Lower leg skin (tissue), 3 donors: ENCODE measurements at regions not wholly inside any gene's neighbourhood (a gene's known extent, or its start where the extent isn't known, plus 50 kb on each side); places are given as distances from the start of the nearest gene placed in this dataset.

ENCODE experiments used
- POLR2A ChIP-seq, 2 donors: fragments of 450-650 bp; IDR thresholded peaks; one replicate each; pipeline ENCODE4 v1.6.1; 2016 to 2017; ENCODE audit warnings: antibody characterized with exemption in 2 of 2, mild to moderate bottlenecking in 1 of 2, moderate library complexity in 1 of 2
- TF ChIP-seq, protein P1 (sequence below), 3 donors: fragments of 450-650 bp; IDR thresholded peaks; one replicate each; pipeline ENCODE4 v1.5.1; 2016; ENCODE audit warnings: antibody characterized with exemption in 3 of 3, mild to moderate bottlenecking in 3 of 3, moderate library complexity in 2 of 3

DNA sequence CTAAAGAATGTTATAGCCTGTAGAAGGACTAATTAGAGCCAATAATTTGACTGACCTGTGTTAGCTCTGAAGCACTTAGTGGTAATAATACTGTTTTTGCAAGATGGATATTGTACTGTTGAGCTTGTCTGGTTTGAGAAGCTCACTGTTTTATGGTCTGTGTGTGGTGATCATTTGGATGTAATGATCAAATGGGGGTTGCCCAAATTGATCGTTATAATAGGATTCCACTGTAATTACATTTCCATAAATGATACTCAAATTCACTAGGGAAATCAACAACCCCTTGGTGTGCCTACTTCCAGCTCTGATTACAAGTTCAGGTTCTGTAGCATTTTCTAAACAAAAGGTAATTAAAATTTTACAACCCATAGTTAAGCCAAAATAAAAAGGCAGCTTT is 971.4 kb downstream of the TTLL7 start:
- no peak for TF ChIP-seq POLR2A (IDR thresholded peaks at IDR 0.05)
- TF ChIP-seq, protein P1, sequence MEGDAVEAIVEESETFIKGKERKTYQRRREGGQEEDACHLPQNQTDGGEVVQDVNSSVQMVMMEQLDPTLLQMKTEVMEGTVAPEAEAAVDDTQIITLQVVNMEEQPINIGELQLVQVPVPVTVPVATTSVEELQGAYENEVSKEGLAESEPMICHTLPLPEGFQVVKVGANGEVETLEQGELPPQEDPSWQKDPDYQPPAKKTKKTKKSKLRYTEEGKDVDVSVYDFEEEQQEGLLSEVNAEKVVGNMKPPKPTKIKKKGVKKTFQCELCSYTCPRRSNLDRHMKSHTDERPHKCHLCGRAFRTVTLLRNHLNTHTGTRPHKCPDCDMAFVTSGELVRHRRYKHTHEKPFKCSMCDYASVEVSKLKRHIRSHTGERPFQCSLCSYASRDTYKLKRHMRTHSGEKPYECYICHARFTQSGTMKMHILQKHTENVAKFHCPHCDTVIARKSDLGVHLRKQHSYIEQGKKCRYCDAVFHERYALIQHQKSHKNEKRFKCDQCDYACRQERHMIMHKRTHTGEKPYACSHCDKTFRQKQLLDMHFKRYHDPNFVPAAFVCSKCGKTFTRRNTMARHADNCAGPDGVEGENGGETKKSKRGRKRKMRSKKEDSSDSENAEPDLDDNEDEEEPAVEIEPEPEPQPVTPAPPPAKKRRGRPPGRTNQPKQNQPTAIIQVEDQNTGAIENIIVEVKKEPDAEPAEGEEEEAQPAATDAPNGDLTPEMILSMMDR (IDR thresholded peaks at IDR 0.05), result no peak
